H1 (cell line): ENCODE measurements at regions not wholly inside any gene's neighbourhood (a gene's known extent, or its start where the extent isn't known, plus 50 kb on each side); places are given as distances from the start of the nearest gene placed in this dataset.
A peak's percentile ranks its signal among the peaks of the same experiment; 100 is the strongest.

Experiments used
- CTCF ChIA-PET: fragments of 300-600 bp; sonication (Branson Sonifier 250); formaldehyde crosslinking; loops from one replicate; lab custom pipeline; 2021; ENCODE audit not compliant: partially characterized antibody; lab: Charles Lee
- POLR2A ChIA-PET: fragments of 300-600 bp; sonication (Branson Sonifier 250); formaldehyde crosslinking; loops from one replicate; lab custom pipeline; 2021; ENCODE audit warnings: inconsistent platforms; ENCODE audit not compliant: partially characterized antibody; lab: Charles Lee
- DNase-seq, 2 experiments: peaks; one replicate each; pipeline versions ENCODE4 v3.0.0 to v3.0.0-alpha.2; 2010 to 2022; ENCODE audit warnings: low spot score in 2 of 2, low read depth in 1 of 2, mixed read lengths in 1 of 2
- FAIRE-seq: peaks from 2 replicates; lab custom pipeline; 2011; peaks lifted over from hg19 to GRCh38; lab: Jason Lieb, UNC
- H2AFZ ChIP-seq: 2 replicates; pipeline ENCODE4 v1.8.1; 2012; ENCODE audit warnings: low read length, inconsistent platforms
- H2AK5ac ChIP-seq: 2 replicates; pipeline ENCODE4 v1.6.1; 2013; ENCODE audit warnings: low read depth, low read length
- H2BK120ac ChIP-seq: replicated peaks from 2 replicates; pipeline ENCODE3; 2013; ENCODE audit warnings: low read depth, low read length, inconsistent platforms
- H2BK12ac ChIP-seq: 2 replicates; pipeline ENCODE4 v1.6.1; 2013; ENCODE audit warnings: low read depth, low read length
- H2BK15ac ChIP-seq: 2 replicates; pipeline ENCODE4 v1.6.1; 2013; ENCODE audit warnings: low read length
- H2BK20ac ChIP-seq: 2 replicates; pipeline ENCODE4 v1.6.1; 2013; ENCODE audit warnings: low read length
- H2BK5ac ChIP-seq: 2 replicates; pipeline ENCODE4 v1.6.1; 2013; ENCODE audit warnings: low read depth, low read length
- H3K14ac ChIP-seq: 2 replicates; pipeline ENCODE4 v1.6.1; 2013; ENCODE audit warnings: inconsistent platforms; ENCODE audit not compliant: insufficient read length
- H3K18ac ChIP-seq: 2 replicates; pipeline ENCODE4 v1.6.1; 2013; ENCODE audit warnings: low read length; ENCODE audit errors: extremely low read depth
- H3K23ac ChIP-seq: 2 replicates; pipeline ENCODE4 v1.6.1; 2013; ENCODE audit warnings: inconsistent platforms; ENCODE audit not compliant: insufficient read length
- H3K23me2 ChIP-seq: 2 replicates; pipeline ENCODE4 v1.6.1; 2013; ENCODE audit warnings: low read depth, low read length
- H3K27ac ChIP-seq: 2 replicates; pipeline ENCODE4 v1.6.1; 2011; ENCODE audit warnings: low read depth, low read length, inconsistent platforms
- H3K27me3 ChIP-seq, 4 experiments: replicated peaks in 1 of 4; 1 replicate in 1 of 4; 2 replicates in 3 of 4; pipeline versions ENCODE4 v1.6.1 to v1.8.1; 2011 to 2013; ENCODE audit warnings: low read length in 3 of 4, mild to moderate bottlenecking in 3 of 4, inconsistent platforms in 2 of 4, mixed read lengths in 2 of 4, moderate library complexity in 1 of 4; ENCODE audit not compliant: control insufficient read depth in 3 of 4, insufficient read depth in 3 of 4; ENCODE audit errors: extremely low read depth in 1 of 4
- H3K36me3 ChIP-seq, 4 experiments: 2 replicates each; pipeline versions ENCODE4 v1.6.1 to v1.8.1; 2011 to 2013; ENCODE audit warnings: mild to moderate bottlenecking in 4 of 4, low read length in 3 of 4, moderate library complexity in 2 of 4, control low read depth in 1 of 4, inconsistent platforms in 1 of 4; ENCODE audit not compliant: insufficient read depth in 4 of 4, control insufficient read depth in 2 of 4
- H3K4ac ChIP-seq: replicated peaks from 2 replicates; pipeline ENCODE3; 2013; ENCODE audit warnings: low read length, low read depth, mixed read lengths, inconsistent platforms; ENCODE audit not compliant: insufficient read length
- H3K4me1 ChIP-seq, 4 experiments: replicated peaks in 1 of 4; 1 replicate in 1 of 4; 2 replicates in 3 of 4; pipeline versions ENCODE4 v1.6.1 to v1.8.1; 2011 to 2013; ENCODE audit warnings: low read length in 3 of 4, inconsistent platforms in 2 of 4, mixed read lengths in 1 of 4; ENCODE audit not compliant: insufficient read depth in 4 of 4, control insufficient read depth in 3 of 4
- H3K4me2 ChIP-seq, 2 experiments: 2 replicates each; pipeline versions ENCODE4 v1.6.1 to v1.8.1; 2011 to 2013; ENCODE audit warnings: low read depth in 2 of 2, low read length in 2 of 2, control low read depth in 1 of 2, inconsistent platforms in 1 of 2, mild to moderate bottlenecking in 1 of 2; ENCODE audit not compliant: insufficient read depth in 1 of 2
- H3K4me3 ChIP-seq, 4 experiments: fragments of 200-600, 300-600 bp in 1 of 4; sonication (generic), shearing (Covaris generic), sonication (Bioruptor Twin) in 1 of 4; 2 replicates each; pipeline versions ENCODE4 v1.5.1 to v1.8.1; 2011 to 2016; ENCODE audit warnings: low read length in 4 of 4, low read depth in 3 of 4, control low read depth in 2 of 4, inconsistent platforms in 2 of 4, mild to moderate bottlenecking in 2 of 4, mixed read lengths in 1 of 4, moderate library complexity in 1 of 4; ENCODE audit not compliant: insufficient read depth in 2 of 4; ENCODE audit errors: extremely low read depth in 1 of 4
- H3K56ac ChIP-seq: replicated peaks from 2 replicates; pipeline ENCODE3; 2013; ENCODE audit warnings: low read depth, mild to moderate bottlenecking, mixed read lengths, low read length, inconsistent platforms; ENCODE audit not compliant: insufficient read length
- H3K79me1 ChIP-seq: 2 replicates; pipeline ENCODE4 v1.6.1; 2013; ENCODE audit warnings: low read depth, low read length, control low read depth
- H3K79me2 ChIP-seq, 2 experiments: 2 replicates each; pipeline versions ENCODE4 v1.6.1 to v1.8.1; 2012 to 2013; ENCODE audit warnings: low read length in 2 of 2, mild to moderate bottlenecking in 2 of 2, inconsistent platforms in 1 of 2; ENCODE audit not compliant: insufficient read depth in 2 of 2, control insufficient read depth in 1 of 2
- H3K9ac ChIP-seq, 4 experiments: replicated peaks in 1 of 4; 1 replicate in 1 of 4; 2 replicates in 3 of 4; pipeline versions ENCODE4 v1.6.1 to v1.8.1; 2011 to 2013; ENCODE audit warnings: low read depth in 3 of 4, low read length in 3 of 4, control low read depth in 2 of 4, mild to moderate bottlenecking in 2 of 4, moderate library complexity in 2 of 4, inconsistent platforms in 1 of 4; ENCODE audit errors: extremely low read depth in 1 of 4
- H3K9me3 ChIP-seq, 2 experiments: 2 replicates each; pipeline versions ENCODE4 v1.6.1 to v1.8.1; 2012 to 2013; ENCODE audit warnings: mild to moderate bottlenecking in 2 of 2, moderate library complexity in 2 of 2, control low read depth in 1 of 2, inconsistent platforms in 1 of 2, low read depth in 1 of 2, low read length in 1 of 2, mixed read lengths in 1 of 2; ENCODE audit not compliant: insufficient read depth in 2 of 2
- H4K20me1 ChIP-seq, 2 experiments: replicated peaks in 1 of 2; 2 replicates each; pipeline versions ENCODE3 to v1.8.1; 2011 to 2013; ENCODE audit warnings: inconsistent platforms in 2 of 2, low read length in 2 of 2, mild to moderate bottlenecking in 1 of 2; ENCODE audit not compliant: insufficient read depth in 2 of 2, control insufficient read depth in 1 of 2
- H4K5ac ChIP-seq: 2 replicates; pipeline ENCODE4 v1.6.1; 2013; ENCODE audit warnings: low read length, low read depth, mixed read lengths, inconsistent platforms; ENCODE audit not compliant: insufficient read length
- H4K8ac ChIP-seq: 2 replicates; pipeline ENCODE4 v1.8.0; 2013; ENCODE audit warnings: mild to moderate bottlenecking, moderate library complexity, low read length, inconsistent platforms; ENCODE audit not compliant: insufficient read depth; ENCODE audit errors: extremely low read depth
- H4K91ac ChIP-seq: replicated peaks from 2 replicates; pipeline ENCODE3; 2013; ENCODE audit warnings: low read length, mixed read lengths, inconsistent platforms; ENCODE audit not compliant: insufficient read length
- KDM1A ChIP-seq: fragments of 200-600, 300-600 bp; sonication (generic); IDR thresholded peaks from 2 replicates; pipeline ENCODE4 v1.7.1; 2016; ENCODE audit warnings: mild to moderate bottlenecking, low read length, borderline replicate concordance
- MAFK ChIP-seq: IDR thresholded peaks from 2 replicates; pipeline ENCODE4 v1.6.1; 2012; ENCODE audit warnings: low read depth, mild to moderate bottlenecking, improper control_type of control experiment, low read length
- RAD21 ChIP-seq, 2 experiments: IDR thresholded peaks in 1 of 2; conservative IDR thresholded peaks in 1 of 2; 2 replicates each; pipeline ENCODE4 v1.6.1; 2011; ENCODE audit warnings: low read depth in 2 of 2, low read length in 2 of 2, improper control_type of control experiment in 1 of 2, inconsistent platforms in 1 of 2, mild to moderate bottlenecking in 1 of 2, moderate library complexity in 1 of 2
- SIX5 ChIP-seq: IDR thresholded peaks from 2 replicates; pipeline ENCODE4 v1.6.1; 2011; ENCODE audit warnings: mild to moderate bottlenecking, low read depth, low read length
- WGBS, 2 experiments: shearing (Covaris generic) in 1 of 2; methylation state at CpG; one replicate each; pipeline versions ENCODE4 v1.1.6 to v1.1.7; 2013 to 2015; ENCODE audit warnings: low lambda C conversion rate in 2 of 2, mixed read lengths in 2 of 2, inconsistent platforms in 1 of 2, low coverage in 1 of 2, missing lambda C conversion rate in 1 of 2; ENCODE audit not compliant: insufficient replicate concordance in 2 of 2, insufficient coverage in 1 of 2, insufficient read length in 1 of 2; ENCODE audit errors: extremely low coverage in 1 of 2, missing lambda C conversion rate in 1 of 2; 5-methylcytosine and 5-hydroxymethylcytosine counted together
- TF ChIP-seq, protein P1 (sequence below): IDR thresholded peaks from 2 replicates; pipeline ENCODE4 v1.6.1; 2012; ENCODE audit warnings: inconsistent platforms

DNA sequence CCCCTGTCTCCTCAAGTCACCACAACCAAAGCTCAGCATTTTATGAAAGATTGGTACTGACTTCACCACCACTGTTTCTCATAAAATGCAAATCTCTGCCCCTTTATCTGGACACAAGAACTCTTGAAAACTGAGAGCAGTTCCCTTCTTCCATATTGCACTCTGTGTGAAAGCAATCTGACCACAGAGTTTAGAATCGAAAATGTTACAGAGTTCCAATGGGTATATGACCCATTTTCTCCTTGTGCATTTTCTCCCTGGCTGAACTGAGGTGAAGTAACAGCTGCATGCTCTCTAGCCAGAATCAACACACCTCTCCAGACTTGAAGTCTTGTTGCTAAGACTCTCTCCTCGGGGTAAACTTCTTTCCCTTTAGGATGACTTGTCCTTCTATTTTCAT lies 111.0 kb upstream of the PLCXD3 start:
- H2BK120ac ChIP-seq = no peak overlapping the region
- no peaks in the 10 kb centered on the region for H3K23me2 ChIP-seq
- H3K14ac ChIP-seq = no peak overlapping the region
- DNase-seq = no peak
- no peak overlapping the region for H2BK5ac ChIP-seq
- H4K91ac ChIP-seq = no peak overlapping the region
- H3K4me3 ChIP-seq = no peak overlapping the region
- no peak overlapping the region for H3K27ac ChIP-seq
- H2AK5ac ChIP-seq = no peak overlapping the region
- H3K23ac ChIP-seq = no peak overlapping the region
- no peak overlapping the region for H2BK12ac ChIP-seq
- H2AFZ ChIP-seq = 0 out of 2 replicates have a peak overlapping the region, but pooled peaks have one; percentile 62
- H3K4ac ChIP-seq = no peak overlapping the region
- whole genome bisulfite sequencing, 2 experiments = 94% methylated on average over 2 of the region's 2 CpGs; no CpG with 5 or more reads in 1 of the 2 experiments
- POLR2A ChIA-PET = no interaction called here
- no peaks in the 10 kb centered on the region for H3K79me2 ChIP-seq
- no peaks in the 10 kb centered on the region for H3K36me3 ChIP-seq
- no peak for TF ChIP-seq RAD21 (IDR thresholded peaks at IDR 0.05 in 1 of 2, conservative IDR thresholded peaks at IDR 0.05 in 1 of 2; ENCODE audit: low read depth in 2 of 2, low read length in 2 of 2)
- no peak for TF ChIP-seq MAFK
- TF ChIP-seq, protein P1, sequence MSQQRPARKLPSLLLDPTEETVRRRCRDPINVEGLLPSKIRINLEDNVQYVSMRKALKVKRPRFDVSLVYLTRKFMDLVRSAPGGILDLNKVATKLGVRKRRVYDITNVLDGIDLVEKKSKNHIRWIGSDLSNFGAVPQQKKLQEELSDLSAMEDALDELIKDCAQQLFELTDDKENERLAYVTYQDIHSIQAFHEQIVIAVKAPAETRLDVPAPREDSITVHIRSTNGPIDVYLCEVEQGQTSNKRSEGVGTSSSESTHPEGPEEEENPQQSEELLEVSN = no peak
- no peak for TF ChIP-seq KDM1A
- no peak for TF ChIP-seq SIX5
- TF ChIP-seq, all 59 proteins: peak for 0
- H3K56ac ChIP-seq = no peak overlapping the region
- H3K4me2 ChIP-seq = no peak overlapping the region
- no peaks in the 10 kb centered on the region for H3K27me3 ChIP-seq
- H4K5ac ChIP-seq = no peak overlapping the region
- CTCF ChIA-PET = interaction anchor here (0.8 to 1.7 kb wide), 2 partner anchors 17 to 188 kb away, joined by 3 to 5 read pairs; no protein-coding TSS in a partner anchor
- no peak overlapping the region for H3K9ac ChIP-seq
- H2BK15ac ChIP-seq = no peak overlapping the region
- H3K18ac ChIP-seq = no peak overlapping the region
- no peaks in the 10 kb centered on the region for H3K4me1 ChIP-seq
- no peaks in the 10 kb centered on the region for H3K9me3 ChIP-seq
- H3K79me1 ChIP-seq = no peaks in the 10 kb centered on the region
- no peak for FAIRE-seq
- H2BK20ac ChIP-seq = no peak overlapping the region
- no peak overlapping the region for H4K8ac ChIP-seq
- H4K20me1 ChIP-seq = no peaks in the 10 kb centered on the region
